ENCODE measurements at regions not wholly inside any gene's neighbourhood (a gene's known extent, or its start where the extent isn't known, plus 50 kb on each side); places are given as distances from the start of the nearest gene placed in this dataset.

- no peaks in the 10 kb centered on the region for H3K27me3 ChIP-seq (ENCODE audit: control insufficient read depth, insufficient read depth, low read length)
- TF ChIP-seq, protein P1, sequence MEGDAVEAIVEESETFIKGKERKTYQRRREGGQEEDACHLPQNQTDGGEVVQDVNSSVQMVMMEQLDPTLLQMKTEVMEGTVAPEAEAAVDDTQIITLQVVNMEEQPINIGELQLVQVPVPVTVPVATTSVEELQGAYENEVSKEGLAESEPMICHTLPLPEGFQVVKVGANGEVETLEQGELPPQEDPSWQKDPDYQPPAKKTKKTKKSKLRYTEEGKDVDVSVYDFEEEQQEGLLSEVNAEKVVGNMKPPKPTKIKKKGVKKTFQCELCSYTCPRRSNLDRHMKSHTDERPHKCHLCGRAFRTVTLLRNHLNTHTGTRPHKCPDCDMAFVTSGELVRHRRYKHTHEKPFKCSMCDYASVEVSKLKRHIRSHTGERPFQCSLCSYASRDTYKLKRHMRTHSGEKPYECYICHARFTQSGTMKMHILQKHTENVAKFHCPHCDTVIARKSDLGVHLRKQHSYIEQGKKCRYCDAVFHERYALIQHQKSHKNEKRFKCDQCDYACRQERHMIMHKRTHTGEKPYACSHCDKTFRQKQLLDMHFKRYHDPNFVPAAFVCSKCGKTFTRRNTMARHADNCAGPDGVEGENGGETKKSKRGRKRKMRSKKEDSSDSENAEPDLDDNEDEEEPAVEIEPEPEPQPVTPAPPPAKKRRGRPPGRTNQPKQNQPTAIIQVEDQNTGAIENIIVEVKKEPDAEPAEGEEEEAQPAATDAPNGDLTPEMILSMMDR (IDR thresholded peaks at IDR 0.05; ENCODE audit: insufficient read depth, low read length, poor library complexity, severe bottlenecking): no peak
- H3K36me3 ChIP-seq (ENCODE audit: control insufficient read depth, insufficient read depth, low read length): no peaks in the 10 kb centered on the region
- DNase-seq (ENCODE audit: low read depth): no peak
- no peak overlapping the region for H3K4me3 ChIP-seq (ENCODE audit: low read depth, low read length)
Measured at GRCh38 chr1:201754353-201754752, 74.6 kb upstream of the IPO9 start.

- Histone ChIP-seq H3K36me3 (ENCODE audit: control insufficient read depth, insufficient read depth, low read length) (no peaks in the 10 kb centered on the region), H3K4me3 (ENCODE audit: low read depth, low read length) (no peak overlapping the region), H3K27me3 (ENCODE audit: control insufficient read depth, insufficient read depth, low read length) (no peaks in the 10 kb centered on the region)
- no peak for DNase-seq (ENCODE audit: low read depth)
- TF ChIP-seq, protein P1 (IDR thresholded peaks at IDR 0.05; ENCODE audit: insufficient read depth, low read length, poor library complexity, severe bottlenecking): no peak
Measured at GRCh38 chr1:201755200-201755599, 73.8 kb upstream of the IPO9 start.

- DNase-seq (ENCODE audit: low read depth): no peak
- no peaks in the 10 kb centered on the region for H3K36me3 ChIP-seq (ENCODE audit: control insufficient read depth, insufficient read depth, low read length)
- H3K27me3 ChIP-seq (ENCODE audit: control insufficient read depth, insufficient read depth, low read length): no peaks in the 10 kb centered on the region
- H3K4me3 ChIP-seq (ENCODE audit: low read depth, low read length): no peak overlapping the region
- TF ChIP-seq, protein P1 (IDR thresholded peaks at IDR 0.05; ENCODE audit: insufficient read depth, low read length, poor library complexity, severe bottlenecking): no peak
Measured at GRCh38 chr1:201756406-201756805, 72.6 kb upstream of the IPO9 start.

DNA sequence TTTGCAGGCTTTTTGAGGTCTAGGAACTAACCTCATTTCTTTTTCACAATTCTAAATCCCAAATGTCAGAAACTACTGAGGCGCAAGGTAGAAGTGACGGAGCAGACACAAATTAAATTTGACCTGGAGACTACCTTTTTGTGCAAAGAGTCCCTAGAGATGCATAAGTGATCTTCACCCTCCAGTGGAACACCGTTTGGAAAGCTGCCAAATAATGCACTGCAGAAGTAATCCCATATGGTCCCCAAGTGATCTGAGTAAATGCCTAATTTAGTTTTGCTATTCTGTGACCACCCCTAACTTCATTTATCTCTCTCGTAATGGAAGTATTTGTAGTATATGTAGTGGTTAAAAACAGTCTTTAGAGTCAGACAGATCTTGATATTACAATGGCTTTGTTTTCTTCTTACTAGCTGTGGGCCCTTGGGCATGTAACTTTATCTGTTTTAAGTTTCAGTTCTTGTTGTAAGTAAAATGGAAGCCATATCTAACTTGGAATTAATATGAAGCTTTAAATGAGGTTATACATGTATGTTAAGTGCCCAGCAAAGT, 70.4 kb upstream of the IPO9 start:
- DNase-seq (ENCODE audit: low read depth): no peak
- TF ChIP-seq, protein P1 (IDR thresholded peaks at IDR 0.05; ENCODE audit: insufficient read depth, low read length, poor library complexity, severe bottlenecking): no peak
- H3K4me3 ChIP-seq (ENCODE audit: low read depth, low read length): no peak overlapping the region

GRCh38 chr1:201759194-201759815, 69.7 kb upstream of the IPO9 start:
- TF ChIP-seq, protein P1 (IDR thresholded peaks at IDR 0.05; ENCODE audit: insufficient read depth, low read length, poor library complexity, severe bottlenecking): no peak
- Histone ChIP-seq H3K4me3 (ENCODE audit: low read depth, low read length) (no peak overlapping the region), H3K36me3 (ENCODE audit: control insufficient read depth, insufficient read depth, low read length) (no peaks in the 10 kb centered on the region), H3K27me3 (ENCODE audit: control insufficient read depth, insufficient read depth, low read length) (no peaks in the 10 kb centered on the region)
- peak; percentile 42 for DNase-seq (ENCODE audit: low read depth)

More for the DNA sequence above, 70.4 kb upstream of the IPO9 start:
- Histone ChIP-seq H3K36me3 (ENCODE audit: control insufficient read depth, insufficient read depth, low read length) (no peaks in the 10 kb centered on the region), H3K27me3 (ENCODE audit: control insufficient read depth, insufficient read depth, low read length) (no peaks in the 10 kb centered on the region)

DNA sequence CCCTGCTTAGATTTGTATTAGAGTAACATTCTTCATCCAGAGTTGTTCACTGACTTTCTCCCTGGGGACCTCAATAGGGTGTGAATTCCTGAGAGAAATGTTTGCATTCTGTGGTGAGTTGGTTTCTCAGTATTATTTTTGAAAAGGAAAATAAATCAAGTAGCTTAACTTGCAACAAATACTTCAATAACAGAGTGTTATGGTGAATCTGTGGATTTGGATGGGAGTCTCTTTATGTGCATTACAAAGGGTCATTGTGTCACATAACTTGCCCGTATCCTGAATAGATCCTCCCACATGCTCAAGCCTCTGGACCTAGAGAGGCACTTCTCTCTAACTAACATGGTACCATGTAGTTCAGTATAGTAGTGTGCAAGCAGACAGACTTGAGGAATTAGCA, 68.4 kb upstream of the IPO9 start:
- no peaks in the 10 kb centered on the region for H3K27me3 ChIP-seq (ENCODE audit: control insufficient read depth, insufficient read depth, low read length)
- TF ChIP-seq, protein P1 (IDR thresholded peaks at IDR 0.05; ENCODE audit: insufficient read depth, low read length, poor library complexity, severe bottlenecking): no peak
- no peaks in the 10 kb centered on the region for H3K36me3 ChIP-seq (ENCODE audit: control insufficient read depth, insufficient read depth, low read length)
- no peak overlapping the region for H3K4me3 ChIP-seq (ENCODE audit: low read depth, low read length)
- no peak for DNase-seq (ENCODE audit: low read depth)

Measured in kidney epithelial cell (primary cell).